WTC11 (cell line): ENCODE measurements at regions not wholly inside any gene's neighbourhood (a gene's known extent, or its start where the extent isn't known, plus 50 kb on each side); places are given as distances from the start of the nearest gene placed in this dataset.

ENCODE experiments used
- ATF2 ChIP-seq: sonication (generic); formaldehyde crosslinking; IDR thresholded peaks from 2 replicates; pipeline ENCODE4 v1.8.1; 2022; ENCODE audit warnings: low read depth, missing genetic modification reagents, borderline replicate concordance
- CTCF ChIP-seq: fragments of 200-600 bp; IDR thresholded peaks from 2 replicates; pipeline ENCODE4 v1.8.0; 2022; ENCODE audit warnings: antibody characterized with exemption
- E2F1 ChIP-seq: sonication (generic); formaldehyde crosslinking; IDR thresholded peaks from 2 replicates; pipeline ENCODE4 v1.8.0; 2022; ENCODE audit warnings: mild to moderate bottlenecking, missing genetic modification reagents
- GRHL2 ChIP-seq: fragments of 250-450 bp; sonication (Bioruptor Pico); IDR thresholded peaks from 2 replicates; pipeline ENCODE4 v1.8.0; 2022; ENCODE audit warnings: mild to moderate bottlenecking, moderate library complexity; ENCODE audit not compliant: insufficient replicate concordance, severe bottlenecking
- TF ChIP-seq, protein P1 (sequence below): sonication (generic); formaldehyde crosslinking; IDR thresholded peaks from 2 replicates; pipeline ENCODE4 v1.8.1; 2023; ENCODE audit warnings: mild to moderate bottlenecking, moderate library complexity, missing genetic modification reagents
- TF ChIP-seq, protein P2 (sequence below): sonication (generic); formaldehyde crosslinking; IDR thresholded peaks from 2 replicates; pipeline ENCODE4 v1.8.1; 2022; ENCODE audit warnings: missing genetic modification reagents, borderline replicate concordance

DNA sequence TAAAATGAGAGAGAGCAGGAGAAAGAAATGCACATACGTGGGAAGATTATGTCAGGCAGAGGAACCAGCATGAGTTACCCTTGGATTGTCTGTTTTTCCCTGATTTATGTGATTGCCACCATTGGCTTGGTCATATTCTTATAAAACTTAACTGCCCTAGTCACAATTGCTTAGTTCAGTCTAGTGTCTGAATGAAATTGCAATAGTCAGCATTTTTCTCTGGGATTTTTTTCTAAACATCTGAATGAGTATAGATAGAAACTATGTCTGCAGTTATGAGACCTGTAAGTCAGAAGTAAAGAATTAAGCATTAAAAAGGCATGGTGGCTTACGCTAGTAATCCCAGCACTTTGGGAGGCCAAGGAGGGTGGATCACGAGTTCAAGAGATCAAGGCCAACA, 889.8 kb downstream of the PLA2G4A start:
- TF ChIP-seq GRHL2 (CRISPR knock-in tag) (no peak), E2F1 (CRISPR knock-in tag) (no peak), CTCF (no peak), ATF2 (CRISPR knock-in tag) (no peak)
- TF ChIP-seq, protein P1, sequence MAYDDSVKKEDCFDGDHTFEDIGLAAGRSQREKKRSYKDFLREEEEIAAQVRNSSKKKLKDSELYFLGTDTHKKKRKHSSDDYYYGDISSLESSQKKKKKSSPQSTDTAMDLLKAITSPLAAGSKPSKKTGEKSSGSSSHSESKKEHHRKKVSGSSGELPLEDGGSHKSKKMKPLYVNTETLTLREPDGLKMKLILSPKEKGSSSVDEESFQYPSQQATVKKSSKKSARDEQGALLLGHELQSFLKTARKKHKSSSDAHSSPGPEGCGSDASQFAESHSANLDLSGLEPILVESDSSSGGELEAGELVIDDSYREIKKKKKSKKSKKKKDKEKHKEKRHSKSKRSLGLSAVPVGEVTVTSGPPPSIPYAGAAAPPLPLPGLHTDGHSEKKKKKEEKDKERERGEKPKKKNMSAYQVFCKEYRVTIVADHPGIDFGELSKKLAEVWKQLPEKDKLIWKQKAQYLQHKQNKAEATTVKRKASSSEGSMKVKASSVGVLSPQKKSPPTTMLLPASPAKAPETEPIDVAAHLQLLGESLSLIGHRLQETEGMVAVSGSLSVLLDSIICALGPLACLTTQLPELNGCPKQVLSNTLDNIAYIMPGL (CRISPR knock-in tag), result no peak
- TF ChIP-seq, protein P2, sequence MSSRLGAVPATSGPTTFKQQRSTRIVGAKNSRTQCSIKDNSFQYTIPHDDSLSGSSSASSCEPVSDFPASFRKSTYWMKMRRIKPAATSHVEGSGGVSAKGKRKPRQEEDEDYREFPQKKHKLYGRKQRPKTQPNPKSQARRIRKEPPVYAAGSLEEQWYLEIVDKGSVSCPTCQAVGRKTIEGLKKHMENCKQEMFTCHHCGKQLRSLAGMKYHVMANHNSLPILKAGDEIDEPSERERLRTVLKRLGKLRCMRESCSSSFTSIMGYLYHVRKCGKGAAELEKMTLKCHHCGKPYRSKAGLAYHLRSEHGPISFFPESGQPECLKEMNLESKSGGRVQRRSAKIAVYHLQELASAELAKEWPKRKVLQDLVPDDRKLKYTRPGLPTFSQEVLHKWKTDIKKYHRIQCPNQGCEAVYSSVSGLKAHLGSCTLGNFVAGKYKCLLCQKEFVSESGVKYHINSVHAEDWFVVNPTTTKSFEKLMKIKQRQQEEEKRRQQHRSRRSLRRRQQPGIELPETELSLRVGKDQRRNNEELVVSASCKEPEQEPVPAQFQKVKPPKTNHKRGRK (CRISPR knock-in tag), result no peak
